ENCODE measurements at regions not wholly inside any gene's neighbourhood (a gene's known extent, or its start where the extent isn't known, plus 50 kb on each side); places are given as distances from the start of the nearest gene placed in this dataset.

DNA sequence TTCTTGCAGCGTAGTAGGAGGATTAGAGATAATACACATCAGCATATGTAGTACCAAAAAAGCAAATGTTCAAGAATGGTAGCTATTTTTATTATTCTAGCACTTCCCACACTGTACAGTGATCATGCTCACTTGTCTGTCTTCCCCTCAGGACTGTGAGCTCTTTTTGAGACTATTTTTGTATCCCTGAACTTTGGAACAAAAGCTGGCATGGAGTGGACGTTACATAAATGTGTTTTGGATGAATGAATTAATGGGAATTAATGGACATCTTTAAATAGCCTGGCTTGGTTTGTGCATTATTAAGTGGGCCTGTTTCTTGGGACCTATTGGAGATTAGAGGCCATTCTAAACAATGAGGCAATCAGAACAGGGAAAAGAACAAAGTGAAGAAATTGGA is 243.7 kb downstream of the CD83 start (continued):
- TF ChIP-seq, protein P1, sequence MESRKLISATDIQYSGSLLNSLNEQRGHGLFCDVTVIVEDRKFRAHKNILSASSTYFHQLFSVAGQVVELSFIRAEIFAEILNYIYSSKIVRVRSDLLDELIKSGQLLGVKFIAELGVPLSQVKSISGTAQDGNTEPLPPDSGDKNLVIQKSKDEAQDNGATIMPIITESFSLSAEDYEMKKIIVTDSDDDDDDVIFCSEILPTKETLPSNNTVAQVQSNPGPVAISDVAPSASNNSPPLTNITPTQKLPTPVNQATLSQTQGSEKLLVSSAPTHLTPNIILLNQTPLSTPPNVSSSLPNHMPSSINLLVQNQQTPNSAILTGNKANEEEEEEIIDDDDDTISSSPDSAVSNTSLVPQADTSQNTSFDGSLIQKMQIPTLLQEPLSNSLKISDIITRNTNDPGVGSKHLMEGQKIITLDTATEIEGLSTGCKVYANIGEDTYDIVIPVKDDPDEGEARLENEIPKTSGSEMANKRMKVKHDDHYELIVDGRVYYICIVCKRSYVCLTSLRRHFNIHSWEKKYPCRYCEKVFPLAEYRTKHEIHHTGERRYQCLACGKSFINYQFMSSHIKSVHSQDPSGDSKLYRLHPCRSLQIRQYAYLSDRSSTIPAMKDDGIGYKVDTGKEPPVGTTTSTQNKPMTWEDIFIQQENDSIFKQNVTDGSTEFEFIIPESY (IDR thresholded peaks at IDR 0.05) = no peak
- TF ChIP-seq, protein P2, sequence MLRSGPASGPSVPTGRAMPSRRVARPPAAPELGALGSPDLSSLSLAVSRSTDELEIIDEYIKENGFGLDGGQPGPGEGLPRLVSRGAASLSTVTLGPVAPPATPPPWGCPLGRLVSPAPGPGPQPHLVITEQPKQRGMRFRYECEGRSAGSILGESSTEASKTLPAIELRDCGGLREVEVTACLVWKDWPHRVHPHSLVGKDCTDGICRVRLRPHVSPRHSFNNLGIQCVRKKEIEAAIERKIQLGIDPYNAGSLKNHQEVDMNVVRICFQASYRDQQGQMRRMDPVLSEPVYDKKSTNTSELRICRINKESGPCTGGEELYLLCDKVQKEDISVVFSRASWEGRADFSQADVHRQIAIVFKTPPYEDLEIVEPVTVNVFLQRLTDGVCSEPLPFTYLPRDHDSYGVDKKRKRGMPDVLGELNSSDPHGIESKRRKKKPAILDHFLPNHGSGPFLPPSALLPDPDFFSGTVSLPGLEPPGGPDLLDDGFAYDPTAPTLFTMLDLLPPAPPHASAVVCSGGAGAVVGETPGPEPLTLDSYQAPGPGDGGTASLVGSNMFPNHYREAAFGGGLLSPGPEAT (IDR thresholded peaks at IDR 0.05; ENCODE audit: low read depth) = no peak
- TF ChIP-seq MEF2A (IDR thresholded peaks at IDR 0.05; ENCODE audit: insufficient read depth, low read depth, low read length) (no peak), SRF (IDR thresholded peaks at IDR 0.05; ENCODE audit: low read depth in 2 of 2, low read length in 2 of 2) (no peak), MEF2B (IDR thresholded peaks at IDR 0.05; ENCODE audit: partially characterized antibody, poor library complexity, severe bottlenecking) (no peak), ZZZ3 (IDR thresholded peaks at IDR 0.05; ENCODE audit: control insufficient read depth, insufficient read length, low read depth) (no peak), YY1 (IDR thresholded peaks at IDR 0.05; ENCODE audit: low read depth, low read length) (no peak), SREBF2 (IDR thresholded peaks at IDR 0.05; ENCODE audit: low read length) (no peak), POLR2AphosphoS2 (IDR thresholded peaks at IDR 0.05; ENCODE audit: low read depth, low read length) (no peak), TCF12 (IDR thresholded peaks at IDR 0.05; ENCODE audit: low read depth, low read length) (no peak)
- TF ChIP-seq, protein P3, sequence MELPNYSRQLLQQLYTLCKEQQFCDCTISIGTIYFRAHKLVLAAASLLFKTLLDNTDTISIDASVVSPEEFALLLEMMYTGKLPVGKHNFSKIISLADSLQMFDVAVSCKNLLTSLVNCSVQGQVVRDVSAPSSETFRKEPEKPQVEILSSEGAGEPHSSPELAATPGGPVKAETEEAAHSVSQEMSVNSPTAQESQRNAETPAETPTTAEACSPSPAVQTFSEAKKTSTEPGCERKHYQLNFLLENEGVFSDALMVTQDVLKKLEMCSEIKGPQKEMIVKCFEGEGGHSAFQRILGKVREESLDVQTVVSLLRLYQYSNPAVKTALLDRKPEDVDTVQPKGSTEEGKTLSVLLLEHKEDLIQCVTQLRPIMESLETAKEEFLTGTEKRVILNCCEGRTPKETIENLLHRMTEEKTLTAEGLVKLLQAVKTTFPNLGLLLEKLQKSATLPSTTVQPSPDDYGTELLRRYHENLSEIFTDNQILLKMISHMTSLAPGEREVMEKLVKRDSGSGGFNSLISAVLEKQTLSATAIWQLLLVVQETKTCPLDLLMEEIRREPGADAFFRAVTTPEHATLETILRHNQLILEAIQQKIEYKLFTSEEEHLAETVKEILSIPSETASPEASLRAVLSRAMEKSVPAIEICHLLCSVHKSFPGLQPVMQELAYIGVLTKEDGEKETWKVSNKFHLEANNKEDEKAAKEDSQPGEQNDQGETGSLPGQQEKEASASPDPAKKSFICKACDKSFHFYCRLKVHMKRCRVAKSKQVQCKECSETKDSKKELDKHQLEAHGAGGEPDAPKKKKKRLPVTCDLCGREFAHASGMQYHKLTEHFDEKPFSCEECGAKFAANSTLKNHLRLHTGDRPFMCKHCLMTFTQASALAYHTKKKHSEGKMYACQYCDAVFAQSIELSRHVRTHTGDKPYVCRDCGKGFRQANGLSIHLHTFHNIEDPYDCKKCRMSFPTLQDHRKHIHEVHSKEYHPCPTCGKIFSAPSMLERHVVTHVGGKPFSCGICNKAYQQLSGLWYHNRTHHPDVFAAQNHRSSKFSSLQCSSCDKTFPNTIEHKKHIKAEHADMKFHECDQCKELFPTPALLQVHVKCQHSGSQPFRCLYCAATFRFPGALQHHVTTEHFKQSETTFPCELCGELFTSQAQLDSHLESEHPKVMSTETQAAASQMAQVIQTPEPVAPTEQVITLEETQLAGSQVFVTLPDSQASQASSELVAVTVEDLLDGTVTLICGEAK (IDR thresholded peaks at IDR 0.05; ENCODE audit: borderline replicate concordance) = no peak
- TF ChIP-seq, protein P4, sequence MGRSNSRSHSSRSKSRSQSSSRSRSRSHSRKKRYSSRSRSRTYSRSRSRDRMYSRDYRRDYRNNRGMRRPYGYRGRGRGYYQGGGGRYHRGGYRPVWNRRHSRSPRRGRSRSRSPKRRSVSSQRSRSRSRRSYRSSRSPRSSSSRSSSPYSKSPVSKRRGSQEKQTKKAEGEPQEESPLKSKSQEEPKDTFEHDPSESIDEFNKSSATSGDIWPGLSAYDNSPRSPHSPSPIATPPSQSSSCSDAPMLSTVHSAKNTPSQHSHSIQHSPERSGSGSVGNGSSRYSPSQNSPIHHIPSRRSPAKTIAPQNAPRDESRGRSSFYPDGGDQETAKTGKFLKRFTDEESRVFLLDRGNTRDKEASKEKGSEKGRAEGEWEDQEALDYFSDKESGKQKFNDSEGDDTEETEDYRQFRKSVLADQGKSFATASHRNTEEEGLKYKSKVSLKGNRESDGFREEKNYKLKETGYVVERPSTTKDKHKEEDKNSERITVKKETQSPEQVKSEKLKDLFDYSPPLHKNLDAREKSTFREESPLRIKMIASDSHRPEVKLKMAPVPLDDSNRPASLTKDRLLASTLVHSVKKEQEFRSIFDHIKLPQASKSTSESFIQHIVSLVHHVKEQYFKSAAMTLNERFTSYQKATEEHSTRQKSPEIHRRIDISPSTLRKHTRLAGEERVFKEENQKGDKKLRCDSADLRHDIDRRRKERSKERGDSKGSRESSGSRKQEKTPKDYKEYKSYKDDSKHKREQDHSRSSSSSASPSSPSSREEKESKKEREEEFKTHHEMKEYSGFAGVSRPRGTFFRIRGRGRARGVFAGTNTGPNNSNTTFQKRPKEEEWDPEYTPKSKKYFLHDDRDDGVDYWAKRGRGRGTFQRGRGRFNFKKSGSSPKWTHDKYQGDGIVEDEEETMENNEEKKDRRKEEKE (IDR thresholded peaks at IDR 0.05) = no peak
- TF ChIP-seq, protein P5, sequence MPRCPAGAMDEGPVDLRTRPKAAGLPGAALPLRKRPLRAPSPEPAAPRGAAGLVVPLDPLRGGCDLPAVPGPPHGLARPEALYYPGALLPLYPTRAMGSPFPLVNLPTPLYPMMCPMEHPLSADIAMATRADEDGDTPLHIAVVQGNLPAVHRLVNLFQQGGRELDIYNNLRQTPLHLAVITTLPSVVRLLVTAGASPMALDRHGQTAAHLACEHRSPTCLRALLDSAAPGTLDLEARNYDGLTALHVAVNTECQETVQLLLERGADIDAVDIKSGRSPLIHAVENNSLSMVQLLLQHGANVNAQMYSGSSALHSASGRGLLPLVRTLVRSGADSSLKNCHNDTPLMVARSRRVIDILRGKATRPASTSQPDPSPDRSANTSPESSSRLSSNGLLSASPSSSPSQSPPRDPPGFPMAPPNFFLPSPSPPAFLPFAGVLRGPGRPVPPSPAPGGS (IDR thresholded peaks at IDR 0.05; ENCODE audit: borderline replicate concordance, insufficient read depth, low read depth, low read length, poor library complexity, severe bottlenecking) = no peak

Measured in GM12878 (cell line).